GM12801 (cell line): ENCODE measurements at regions not wholly inside any gene's neighbourhood (a gene's known extent, or its start where the extent isn't known, plus 50 kb on each side); places are given as distances from the start of the nearest gene placed in this dataset.

Experiments used
- TF ChIP-seq, protein P1 (sequence below): IDR thresholded peaks from one replicate; pipeline ENCODE4 v1.5.1; 2011; ENCODE audit warnings: control low read depth; ENCODE audit not compliant: insufficient read length; ENCODE audit errors: extremely low read depth

DNA sequence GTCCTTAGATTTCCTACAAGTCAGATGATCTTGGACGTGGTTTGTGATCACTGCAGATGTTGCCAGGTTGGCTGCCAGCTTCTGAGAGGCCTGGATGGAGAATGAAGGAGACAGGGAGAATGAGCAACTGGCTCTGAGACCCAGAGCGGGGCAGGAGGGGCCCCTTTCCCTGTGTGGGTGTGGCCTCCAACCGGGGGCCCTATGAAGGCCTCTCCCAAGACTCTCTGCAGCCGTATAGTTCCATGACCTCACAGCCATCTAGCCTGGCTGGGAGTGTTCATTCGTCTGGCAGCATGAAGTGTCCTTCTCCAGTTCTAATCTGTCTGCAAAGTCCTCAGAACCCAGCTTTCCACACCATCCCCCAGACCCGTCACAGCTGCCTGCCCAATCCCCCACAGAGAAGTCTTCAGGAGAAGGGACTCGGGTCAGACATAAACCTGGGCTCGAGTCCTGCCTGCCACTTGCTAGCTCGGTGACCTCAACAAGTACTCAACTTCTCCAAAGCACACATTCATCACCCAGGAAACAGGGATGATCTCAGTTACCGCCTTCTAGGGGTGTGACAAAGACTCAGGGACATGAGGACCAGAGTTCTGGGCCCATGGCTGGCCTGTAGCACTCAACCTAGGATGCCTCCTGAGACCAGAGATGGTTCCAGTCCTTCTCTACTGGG is 122.6 kb downstream of the EDN3 start:
- TF ChIP-seq, protein P1, sequence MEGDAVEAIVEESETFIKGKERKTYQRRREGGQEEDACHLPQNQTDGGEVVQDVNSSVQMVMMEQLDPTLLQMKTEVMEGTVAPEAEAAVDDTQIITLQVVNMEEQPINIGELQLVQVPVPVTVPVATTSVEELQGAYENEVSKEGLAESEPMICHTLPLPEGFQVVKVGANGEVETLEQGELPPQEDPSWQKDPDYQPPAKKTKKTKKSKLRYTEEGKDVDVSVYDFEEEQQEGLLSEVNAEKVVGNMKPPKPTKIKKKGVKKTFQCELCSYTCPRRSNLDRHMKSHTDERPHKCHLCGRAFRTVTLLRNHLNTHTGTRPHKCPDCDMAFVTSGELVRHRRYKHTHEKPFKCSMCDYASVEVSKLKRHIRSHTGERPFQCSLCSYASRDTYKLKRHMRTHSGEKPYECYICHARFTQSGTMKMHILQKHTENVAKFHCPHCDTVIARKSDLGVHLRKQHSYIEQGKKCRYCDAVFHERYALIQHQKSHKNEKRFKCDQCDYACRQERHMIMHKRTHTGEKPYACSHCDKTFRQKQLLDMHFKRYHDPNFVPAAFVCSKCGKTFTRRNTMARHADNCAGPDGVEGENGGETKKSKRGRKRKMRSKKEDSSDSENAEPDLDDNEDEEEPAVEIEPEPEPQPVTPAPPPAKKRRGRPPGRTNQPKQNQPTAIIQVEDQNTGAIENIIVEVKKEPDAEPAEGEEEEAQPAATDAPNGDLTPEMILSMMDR: no peak

DNA sequence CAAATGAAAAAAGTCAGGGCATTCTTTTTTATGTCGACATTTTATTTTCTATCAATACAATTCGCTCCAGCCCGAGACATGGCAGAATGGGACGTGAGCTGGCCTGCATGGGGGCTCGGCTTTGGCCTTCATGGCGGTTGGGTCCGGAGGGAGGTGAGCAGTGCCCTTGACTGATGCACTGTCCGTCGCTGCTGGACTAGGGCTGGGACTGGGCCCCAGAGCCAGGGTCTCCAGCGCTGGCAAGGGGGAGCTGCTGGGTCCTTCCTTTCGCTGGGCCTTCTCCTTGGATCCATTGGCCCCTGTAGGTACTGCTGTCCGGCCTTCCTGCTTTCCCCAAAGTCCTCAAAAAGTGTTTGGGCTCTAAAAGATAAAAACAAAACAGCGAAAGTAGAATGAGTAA is 124.6 kb downstream of the EDN3 start:
- TF ChIP-seq, protein P1: no peak

DNA sequence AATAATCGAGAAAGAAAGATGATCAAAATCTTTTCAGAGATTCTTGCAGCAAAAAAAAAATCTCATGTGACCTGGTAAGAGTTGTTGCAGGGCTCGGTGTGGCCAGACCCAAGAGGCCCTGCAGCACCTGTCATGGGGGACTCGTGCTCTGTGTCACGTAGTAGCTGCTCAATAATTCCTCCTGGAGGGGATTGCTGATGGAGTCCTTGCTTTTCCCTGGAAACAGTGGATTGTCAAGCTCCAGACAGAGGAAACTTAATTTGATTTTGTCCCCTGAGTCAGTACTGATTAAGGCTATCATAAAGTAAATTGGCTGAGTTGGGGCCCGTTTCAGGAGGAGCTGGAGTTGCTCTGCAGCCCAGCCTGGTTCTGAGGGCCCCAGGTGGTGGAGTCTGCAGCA is 125.2 kb downstream of the EDN3 start:
- TF ChIP-seq, protein P1: no peak

DNA sequence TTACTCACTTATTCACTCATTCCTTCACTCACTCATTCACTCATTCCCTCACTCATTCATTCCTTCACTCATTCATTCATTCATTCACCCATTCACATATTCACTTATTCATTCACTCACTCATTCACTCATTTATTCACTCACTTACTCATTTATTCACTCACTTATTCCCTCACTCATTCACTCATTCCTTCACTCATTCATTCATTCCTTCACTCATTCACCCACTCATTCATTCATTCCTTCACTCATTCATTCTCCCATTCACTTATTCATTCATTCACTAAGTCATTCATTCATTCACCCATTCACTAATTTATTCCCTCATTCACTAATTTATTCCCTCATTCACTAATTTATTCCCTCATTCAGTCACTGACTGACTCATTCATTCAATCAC is 127.6 kb downstream of the EDN3 start:
- TF ChIP-seq, protein P1: no peak

DNA sequence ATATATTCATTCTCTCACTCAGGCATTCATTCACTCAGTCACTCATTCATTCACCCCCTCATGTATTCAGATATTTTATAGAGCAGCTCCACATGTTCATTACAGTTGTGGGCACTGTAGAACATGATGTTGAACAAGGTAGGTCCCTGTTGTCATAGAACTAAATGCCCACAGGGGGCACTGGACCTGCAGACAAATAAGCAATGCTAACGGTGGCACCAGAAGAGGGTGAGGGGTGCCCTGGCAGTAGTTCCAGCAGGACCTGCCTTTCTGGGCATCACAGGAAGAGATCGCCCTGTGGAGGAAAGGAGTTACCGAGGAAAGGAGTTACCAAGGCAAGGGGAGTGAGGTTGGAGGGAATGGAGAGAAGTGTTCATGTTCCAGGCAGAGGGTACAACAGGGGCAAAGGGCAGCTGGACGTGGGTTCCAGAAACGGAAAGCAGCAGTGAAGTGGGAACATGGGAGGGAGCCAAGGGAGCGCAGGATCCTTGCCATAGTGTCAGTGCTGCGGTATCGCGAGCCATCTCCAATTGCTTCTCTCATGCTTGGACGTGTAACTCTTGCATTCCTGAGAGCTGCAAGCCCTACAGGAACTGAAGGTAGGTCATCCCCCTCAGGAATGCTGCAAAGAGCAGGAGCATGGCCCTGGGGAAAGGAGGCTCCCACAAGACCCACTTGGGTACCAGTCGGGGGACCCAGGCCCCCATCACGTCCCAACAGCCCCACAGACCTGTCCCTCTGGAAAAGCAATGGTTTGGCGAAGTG is 128.2 kb downstream of the EDN3 start:
- TF ChIP-seq, protein P1: no peak

DNA sequence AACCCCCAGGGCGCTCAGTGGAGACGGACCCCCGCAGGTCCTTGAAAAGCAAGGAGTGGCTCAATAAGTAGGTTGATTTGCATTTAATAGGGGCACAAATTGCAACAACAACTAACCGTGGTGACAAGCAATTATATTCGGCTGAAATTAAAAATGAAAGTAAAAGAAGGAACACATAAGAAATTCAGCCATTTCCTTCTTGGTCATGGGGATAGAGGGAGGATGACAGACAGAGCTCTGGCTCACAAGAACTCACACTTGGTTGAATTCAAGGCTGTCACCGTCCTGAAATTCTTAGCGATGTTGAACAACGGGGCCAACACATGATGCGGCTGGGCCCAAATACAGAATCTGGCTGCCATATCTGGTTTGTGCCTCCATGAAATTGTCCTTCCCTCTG is 129.0 kb downstream of the EDN3 start:
- TF ChIP-seq, protein P1: no peak

DNA sequence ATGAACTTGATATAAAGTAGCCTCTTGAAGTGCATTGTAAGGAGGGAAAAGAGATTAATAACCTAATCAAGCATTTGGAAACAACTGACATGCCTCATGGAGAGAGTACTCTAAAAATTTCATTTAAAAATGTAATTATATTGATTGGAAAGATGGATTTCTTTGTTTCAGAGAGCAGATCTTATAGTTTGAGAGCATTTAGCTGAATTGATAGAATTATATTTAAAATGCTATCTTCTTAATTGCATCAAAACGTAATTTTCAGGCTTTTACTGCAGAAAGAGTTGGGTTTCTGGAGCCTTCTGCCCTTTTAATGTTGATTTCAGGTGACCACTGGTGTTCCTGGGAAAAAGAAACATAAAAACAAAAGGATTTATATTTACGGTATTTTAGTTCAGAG is 130.6 kb downstream of the EDN3 start:
- TF ChIP-seq, protein P1: no peak
